DOHH2 (cell line): ENCODE measurements at regions not wholly inside any gene's neighbourhood (a gene's known extent, or its start where the extent isn't known, plus 50 kb on each side); places are given as distances from the start of the nearest gene placed in this dataset.

Experiments
- CTCF ChIP-seq: fragments of 200-600 bp; sonication (generic); IDR thresholded peaks from one replicate; pipeline ENCODE4 v1.5.1; 2014; ENCODE audit warnings: antibody characterized with exemption, mild to moderate bottlenecking, low read depth, low read length; ENCODE audit not compliant: poor library complexity, severe bottlenecking
- EZH2phosphoT487 ChIP-seq: fragments of 200-600 bp; sonication (generic); IDR thresholded peaks from 2 replicates; pipeline ENCODE4 v1.6.1; 2017; ENCODE audit warnings: borderline replicate concordance, mild to moderate bottlenecking, antibody characterized with exemption, low read length, moderate library complexity, mixed read lengths

DNA sequence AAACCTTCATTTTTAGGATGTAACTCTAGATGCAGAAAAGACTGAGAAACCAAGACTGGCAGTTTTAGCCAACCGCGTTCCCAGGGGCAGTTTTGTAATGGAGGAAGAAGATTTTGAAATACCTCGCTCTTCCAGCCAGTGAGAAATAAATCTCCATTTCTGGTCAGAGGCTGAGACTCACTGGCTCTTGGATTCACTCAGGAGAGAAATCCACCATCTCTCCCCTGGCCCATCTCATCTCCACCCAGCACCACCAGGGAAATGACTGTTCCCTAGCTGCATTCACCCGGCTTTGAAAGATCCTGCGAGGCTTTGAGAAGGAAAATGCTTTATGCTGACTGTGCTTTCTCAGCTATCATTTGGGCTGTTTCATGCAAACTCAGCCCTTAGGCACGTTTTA, 185.2 kb downstream of the SOX9 start:
- TF ChIP-seq CTCF = no peak
- TF ChIP-seq EZH2phosphoT487 = no peak
